ENCODE measurements at regions not wholly inside any gene's neighbourhood (a gene's known extent, or its start where the extent isn't known, plus 50 kb on each side); places are given as distances from the start of the nearest gene placed in this dataset.

DNA sequence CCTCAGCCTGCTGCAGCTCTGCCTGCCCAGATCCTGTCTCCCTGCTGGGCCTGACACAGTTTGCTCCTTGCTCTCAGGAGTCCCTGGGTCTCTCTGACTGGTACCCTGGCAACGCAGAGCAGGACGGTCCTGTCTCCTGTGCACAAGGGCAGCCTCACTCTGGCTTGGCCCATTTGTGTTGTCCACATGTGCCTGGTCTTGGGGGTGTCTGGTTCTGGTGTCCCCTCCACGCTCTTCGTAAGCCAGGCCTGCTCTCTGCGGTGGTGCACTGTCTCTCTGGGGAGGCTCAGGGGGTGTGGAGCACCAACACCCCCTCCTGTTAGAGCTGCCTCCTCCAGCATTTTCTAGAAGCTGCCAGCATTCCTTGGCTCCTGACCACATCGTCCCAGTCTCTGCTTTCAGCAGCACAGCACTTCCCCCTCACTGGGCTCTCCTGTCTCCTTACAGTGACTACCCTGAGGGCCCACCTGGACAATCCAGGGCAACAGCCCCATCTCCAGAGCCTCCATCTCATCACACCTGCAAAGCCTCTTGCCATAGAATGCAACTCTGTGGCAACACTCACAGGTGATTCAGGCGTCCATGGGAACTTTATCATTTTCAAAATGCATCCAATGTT lies 235.6 kb upstream of the HS6ST1 start:
- no peaks in the 10 kb centered on the region for H3K36me3 ChIP-seq (ENCODE audit: insufficient read depth, low read length)
- no peak overlapping the region for H3K9ac ChIP-seq (ENCODE audit: low read length)
- H3K27me3 ChIP-seq (ENCODE audit: control insufficient read depth in 1 of 2, insufficient read depth in 2 of 2, low read length in 2 of 2), result no peaks in the 10 kb centered on the region
- H3K27ac ChIP-seq (ENCODE audit: low read depth, low read length), result no peak overlapping the region
- no peaks in the 10 kb centered on the region for H3K4me1 ChIP-seq (ENCODE audit: insufficient read depth, low read length)
- no peak overlapping the region for H3K4me3 ChIP-seq (ENCODE audit: low read depth in 1 of 2, low read length in 2 of 2)
- no peaks in the 10 kb centered on the region for H3K9me3 ChIP-seq (ENCODE audit: low read length)

DNA sequence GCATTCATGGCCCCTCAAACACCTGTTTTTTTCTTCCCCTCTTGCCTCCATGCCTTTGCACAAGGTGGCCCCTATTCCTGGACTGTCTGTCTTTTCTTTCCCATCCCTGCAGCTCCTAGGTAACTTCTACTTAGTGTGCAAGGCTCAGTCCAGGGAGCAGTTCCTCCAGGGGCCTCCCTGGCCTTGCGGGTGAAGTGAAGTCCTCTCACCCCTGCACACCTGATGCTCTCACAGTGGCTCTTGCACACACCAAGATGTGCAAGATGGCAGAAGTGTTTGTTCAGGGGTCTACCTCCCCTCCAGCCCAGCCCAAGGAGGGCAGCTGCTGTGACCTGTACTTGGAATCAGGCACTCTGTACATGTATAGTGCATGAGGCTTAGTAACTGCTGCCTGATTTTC lies 236.8 kb upstream of the HS6ST1 start:
- Histone ChIP-seq H3K27me3 (ENCODE audit: control insufficient read depth in 1 of 2, insufficient read depth in 2 of 2, low read length in 2 of 2) (no peaks in the 10 kb centered on the region), H3K4me3 (ENCODE audit: low read depth in 1 of 2, low read length in 2 of 2) (no peak overlapping the region), H3K36me3 (ENCODE audit: insufficient read depth, low read length) (no peaks in the 10 kb centered on the region), H3K27ac (ENCODE audit: low read depth, low read length) (no peak overlapping the region), H3K9me3 (ENCODE audit: low read length) (no peaks in the 10 kb centered on the region), H3K9ac (ENCODE audit: low read length) (no peak overlapping the region), H3K4me1 (ENCODE audit: insufficient read depth, low read length) (no peaks in the 10 kb centered on the region)

DNA sequence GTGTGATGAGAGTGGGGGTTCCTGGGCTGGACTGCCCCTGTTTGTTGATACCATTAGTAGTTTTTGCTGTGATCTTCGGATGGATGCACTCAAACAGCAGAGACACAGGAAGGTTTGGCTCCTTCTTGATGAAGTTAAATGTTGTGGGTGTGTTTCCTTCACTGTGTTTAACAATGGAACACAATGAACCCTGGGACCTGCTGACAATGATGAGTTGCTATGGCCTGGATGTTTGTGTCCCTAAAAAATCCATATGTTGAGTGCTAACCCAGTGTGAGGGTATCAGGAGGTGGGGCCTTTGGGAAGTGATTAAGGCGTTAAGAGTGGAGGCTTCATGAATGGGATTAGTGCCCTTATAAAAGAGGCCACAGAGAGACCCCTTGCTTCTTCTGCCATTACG lies 237.4 kb upstream of the HS6ST1 start:
- H3K27ac ChIP-seq (ENCODE audit: low read depth, low read length), result no peak overlapping the region
- no peaks in the 10 kb centered on the region for H3K4me1 ChIP-seq (ENCODE audit: insufficient read depth, low read length)
- H3K4me3 ChIP-seq (ENCODE audit: low read depth in 1 of 2, low read length in 2 of 2), result no peak overlapping the region

DNA sequence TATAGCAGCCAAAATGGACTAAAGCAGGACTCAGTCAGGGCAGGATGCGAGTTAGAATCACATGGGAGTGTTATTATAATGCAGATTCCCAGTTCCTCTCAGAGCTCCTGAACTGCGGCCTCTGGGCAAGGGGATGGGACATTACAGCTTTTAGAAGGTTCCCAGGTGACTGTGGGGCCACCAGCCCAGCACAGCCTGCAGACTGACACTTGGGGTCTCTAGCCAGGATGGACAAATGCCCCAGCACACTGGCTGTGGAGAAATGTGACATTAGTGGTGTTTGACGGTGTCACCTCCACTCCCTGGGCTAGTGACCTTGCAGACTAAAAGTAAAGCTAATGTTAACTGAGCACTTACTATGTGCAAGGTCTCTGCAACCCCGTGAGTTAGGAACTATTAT lies 238.0 kb upstream of the HS6ST1 start:
- Histone ChIP-seq H3K9ac (ENCODE audit: low read length) (no peak overlapping the region), H3K36me3 (ENCODE audit: insufficient read depth, low read length) (no peaks in the 10 kb centered on the region), H3K4me1 (ENCODE audit: insufficient read depth, low read length) (no peaks in the 10 kb centered on the region), H3K4me3 (ENCODE audit: low read depth in 1 of 2, low read length in 2 of 2) (no peak overlapping the region), H3K27me3 (ENCODE audit: control insufficient read depth in 1 of 2, insufficient read depth in 2 of 2, low read length in 2 of 2) (no peaks in the 10 kb centered on the region), H3K9me3 (ENCODE audit: low read length) (no peaks in the 10 kb centered on the region), H3K27ac (ENCODE audit: low read depth, low read length) (no peak overlapping the region)

More for the DNA sequence above, 237.4 kb upstream of the HS6ST1 start:
- Histone ChIP-seq H3K36me3 (ENCODE audit: insufficient read depth, low read length) (no peaks in the 10 kb centered on the region), H3K9me3 (ENCODE audit: low read length) (no peaks in the 10 kb centered on the region), H3K9ac (ENCODE audit: low read length) (no peak overlapping the region), H3K27me3 (ENCODE audit: control insufficient read depth in 1 of 2, insufficient read depth in 2 of 2, low read length in 2 of 2) (no peaks in the 10 kb centered on the region)

DNA sequence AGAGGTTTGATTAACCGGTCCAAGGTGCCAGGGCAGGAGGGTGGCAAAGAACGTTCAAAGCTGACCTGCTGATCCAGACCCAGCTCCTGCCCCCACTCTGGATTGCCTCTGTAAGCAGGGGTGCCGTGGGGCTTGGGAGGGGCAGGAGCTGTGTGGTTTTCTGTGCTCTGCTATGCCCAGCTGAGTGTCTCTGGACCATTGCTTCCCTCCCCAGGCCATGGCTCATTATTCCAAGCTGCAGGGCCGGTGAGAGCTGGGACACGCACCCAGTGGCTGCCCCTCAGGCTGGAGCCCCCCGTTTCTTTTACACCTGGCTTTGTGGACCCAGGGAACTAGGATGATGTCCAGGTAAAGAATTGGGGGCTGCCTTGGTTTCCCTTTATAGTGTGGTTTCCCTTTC lies 238.4 kb upstream of the HS6ST1 start:
- no peaks in the 10 kb centered on the region for H3K27me3 ChIP-seq (ENCODE audit: control insufficient read depth in 1 of 2, insufficient read depth in 2 of 2, low read length in 2 of 2)
- no peaks in the 10 kb centered on the region for H3K9me3 ChIP-seq (ENCODE audit: low read length)
- no peaks in the 10 kb centered on the region for H3K4me1 ChIP-seq (ENCODE audit: insufficient read depth, low read length)
- no peak overlapping the region for H3K27ac ChIP-seq (ENCODE audit: low read depth, low read length)
- no peak overlapping the region for H3K9ac ChIP-seq (ENCODE audit: low read length)
- no peak overlapping the region for H3K4me3 ChIP-seq (ENCODE audit: low read depth in 1 of 2, low read length in 2 of 2)
- H3K36me3 ChIP-seq (ENCODE audit: insufficient read depth, low read length), result no peaks in the 10 kb centered on the region

DNA sequence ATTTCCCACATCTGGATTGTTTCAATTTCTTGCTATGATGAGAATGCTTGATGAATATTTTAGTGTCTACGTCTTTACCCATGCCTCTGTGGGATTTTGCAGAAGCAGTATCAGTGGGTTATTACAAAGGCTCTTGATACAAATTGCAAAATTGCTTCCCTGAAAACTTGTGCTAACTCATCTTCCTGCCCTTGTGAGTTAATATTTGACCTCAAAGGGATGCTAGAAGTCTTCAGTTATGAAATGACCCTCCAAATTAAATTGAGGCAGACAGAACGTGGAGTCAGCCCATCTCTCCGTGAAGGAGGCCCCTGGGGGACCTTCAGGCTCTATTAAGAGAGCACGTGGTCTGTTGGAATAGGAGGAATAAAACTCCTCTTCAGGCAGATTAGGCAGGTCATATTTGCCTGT lies 239.2 kb upstream of the HS6ST1 start:
- Histone ChIP-seq H3K36me3 (ENCODE audit: insufficient read depth, low read length) (no peaks in the 10 kb centered on the region), H3K4me3 (ENCODE audit: low read depth in 1 of 2, low read length in 2 of 2) (no peak overlapping the region), H3K4me1 (ENCODE audit: insufficient read depth, low read length) (peaks cover 2% of the 10 kb centered on the region), H3K27ac (ENCODE audit: low read depth, low read length) (no peak overlapping the region), H3K9ac (ENCODE audit: low read length) (no peak overlapping the region), H3K9me3 (ENCODE audit: low read length) (no peaks in the 10 kb centered on the region), H3K27me3 (ENCODE audit: control insufficient read depth in 1 of 2, insufficient read depth in 2 of 2, low read length in 2 of 2) (no peaks in the 10 kb centered on the region)

DNA sequence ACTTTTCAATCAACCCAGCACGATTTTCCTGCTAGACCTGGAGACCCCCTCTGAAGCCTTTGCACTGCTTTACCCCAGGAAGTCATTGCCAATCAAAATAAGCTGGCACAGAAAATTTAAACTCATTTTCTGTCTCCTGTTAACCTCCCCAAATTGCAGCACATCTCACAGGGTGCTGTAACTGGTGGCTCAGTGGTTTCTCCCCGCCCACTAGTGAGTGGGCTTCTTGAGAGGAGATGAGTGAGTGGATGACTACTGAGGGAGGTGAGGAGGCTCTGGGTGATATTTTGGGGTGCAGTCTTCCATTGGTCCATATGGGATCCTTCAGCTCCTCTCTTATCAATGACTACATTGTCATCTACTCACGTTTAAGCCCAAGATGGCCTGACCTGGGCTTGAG lies 239.8 kb upstream of the HS6ST1 start:
- Histone ChIP-seq H3K9ac (ENCODE audit: low read length) (no peak overlapping the region), H3K4me1 (ENCODE audit: insufficient read depth, low read length) (peaks cover 5% of the 10 kb centered on the region), H3K27ac (ENCODE audit: low read depth, low read length) (no peak overlapping the region), H3K9me3 (ENCODE audit: low read length) (no peaks in the 10 kb centered on the region), H3K27me3 (ENCODE audit: control insufficient read depth in 1 of 2, insufficient read depth in 2 of 2, low read length in 2 of 2) (no peaks in the 10 kb centered on the region), H3K36me3 (ENCODE audit: insufficient read depth, low read length) (no peaks in the 10 kb centered on the region), H3K4me3 (ENCODE audit: low read depth in 1 of 2, low read length in 2 of 2) (no peak overlapping the region)

DNA sequence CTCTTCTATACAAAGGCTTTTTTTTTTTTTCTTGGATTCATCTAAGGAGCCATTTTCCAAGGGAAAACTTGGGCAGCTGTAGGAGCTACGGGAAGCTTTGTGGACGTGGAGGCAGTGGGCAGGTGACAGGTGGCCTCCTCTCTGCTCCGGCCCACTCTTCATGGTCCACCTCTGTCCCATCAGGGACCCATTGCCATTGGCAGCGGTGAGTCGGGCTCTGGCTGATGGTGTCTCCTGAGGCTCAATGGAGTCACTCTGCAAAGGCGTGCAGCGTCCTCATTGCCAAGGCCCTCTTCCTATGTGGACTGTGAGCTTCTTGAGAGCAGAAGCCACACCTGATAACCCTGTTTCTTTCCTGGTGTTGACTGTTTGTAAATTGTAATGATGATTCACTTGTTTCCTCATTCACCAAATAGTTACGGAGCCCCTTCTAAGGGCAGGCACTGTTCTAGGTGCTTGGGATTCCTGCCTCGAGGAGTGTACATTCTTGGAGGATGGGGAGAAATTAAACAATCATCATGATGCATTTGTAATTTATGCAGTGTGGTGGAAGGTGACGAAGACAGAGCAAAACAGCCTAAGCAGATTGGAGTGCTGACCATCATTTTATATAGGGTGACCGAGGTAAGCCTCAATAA lies 240.3 kb upstream of the HS6ST1 start:
- no peak overlapping the region for H3K4me3 ChIP-seq (ENCODE audit: low read depth in 1 of 2, low read length in 2 of 2)
- no peaks in the 10 kb centered on the region for H3K27me3 ChIP-seq (ENCODE audit: control insufficient read depth in 1 of 2, insufficient read depth in 2 of 2, low read length in 2 of 2)
- no peaks in the 10 kb centered on the region for H3K9me3 ChIP-seq (ENCODE audit: low read length)
- no peak overlapping the region for H3K9ac ChIP-seq (ENCODE audit: low read length)
- peaks cover 5% of the 10 kb centered on the region for H3K4me1 ChIP-seq (ENCODE audit: insufficient read depth, low read length)
- no peak overlapping the region for H3K27ac ChIP-seq (ENCODE audit: low read depth, low read length)
- H3K36me3 ChIP-seq (ENCODE audit: insufficient read depth, low read length), result no peaks in the 10 kb centered on the region

DNA sequence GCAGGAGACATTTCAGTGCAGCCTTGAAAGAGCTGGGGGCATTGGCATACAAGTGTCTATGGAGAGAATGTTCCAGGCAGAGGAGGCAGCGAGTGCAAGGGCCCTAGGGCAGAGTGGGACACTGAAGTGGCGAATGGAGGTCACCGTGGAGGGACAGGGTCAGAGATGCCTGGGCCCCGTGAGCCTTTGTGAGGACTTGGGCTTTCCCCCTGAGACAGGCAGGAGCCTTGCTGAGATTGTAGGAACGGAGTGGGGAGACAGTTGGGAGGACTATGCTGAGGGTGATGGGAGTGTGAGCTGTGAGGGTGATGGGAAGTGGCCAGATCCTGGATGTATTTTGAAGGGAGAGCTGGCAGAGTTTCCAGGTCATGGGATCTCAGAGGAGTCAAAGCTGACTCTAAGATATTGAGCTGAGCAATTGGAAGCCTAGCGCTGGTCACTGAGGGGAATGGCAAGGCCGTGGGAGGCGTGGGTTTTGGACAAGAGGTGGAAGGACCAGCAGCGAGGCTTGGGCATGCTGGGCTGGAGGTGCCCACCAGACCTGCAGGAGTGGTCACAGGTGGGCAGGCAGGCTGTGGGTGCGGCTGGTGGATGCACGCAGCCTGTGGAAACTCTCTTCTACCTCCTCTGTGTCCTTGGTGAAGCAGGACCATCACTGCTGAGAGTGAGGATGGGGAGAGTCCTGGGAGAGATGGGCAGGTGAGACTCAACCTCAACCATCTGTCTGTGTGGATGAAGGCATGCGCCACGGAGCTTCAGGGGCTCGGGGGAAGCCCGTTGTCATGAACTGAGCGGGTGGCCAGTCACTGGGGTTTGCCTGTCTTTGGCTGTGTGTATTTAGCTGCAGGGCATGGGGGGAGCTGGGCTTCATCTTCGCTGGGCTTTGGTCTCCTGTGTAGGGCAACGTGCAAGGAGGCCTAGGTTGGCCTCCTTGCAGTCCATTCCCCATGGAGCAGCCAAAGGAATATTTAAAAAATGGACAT lies 241.2 kb upstream of the HS6ST1 start:
- no peaks in the 10 kb centered on the region for H3K27me3 ChIP-seq (ENCODE audit: control insufficient read depth in 1 of 2, insufficient read depth in 2 of 2, low read length in 2 of 2)
- H3K27ac ChIP-seq (ENCODE audit: low read depth, low read length), result no peak overlapping the region
- H3K4me1 ChIP-seq (ENCODE audit: insufficient read depth, low read length), result peaks cover 5% of the 10 kb centered on the region
- H3K9ac ChIP-seq (ENCODE audit: low read length), result no peak overlapping the region
- H3K36me3 ChIP-seq (ENCODE audit: insufficient read depth, low read length), result no peaks in the 10 kb centered on the region
- no peak overlapping the region for H3K4me3 ChIP-seq (ENCODE audit: low read depth in 1 of 2, low read length in 2 of 2)
- no peaks in the 10 kb centered on the region for H3K9me3 ChIP-seq (ENCODE audit: low read length)

DNA sequence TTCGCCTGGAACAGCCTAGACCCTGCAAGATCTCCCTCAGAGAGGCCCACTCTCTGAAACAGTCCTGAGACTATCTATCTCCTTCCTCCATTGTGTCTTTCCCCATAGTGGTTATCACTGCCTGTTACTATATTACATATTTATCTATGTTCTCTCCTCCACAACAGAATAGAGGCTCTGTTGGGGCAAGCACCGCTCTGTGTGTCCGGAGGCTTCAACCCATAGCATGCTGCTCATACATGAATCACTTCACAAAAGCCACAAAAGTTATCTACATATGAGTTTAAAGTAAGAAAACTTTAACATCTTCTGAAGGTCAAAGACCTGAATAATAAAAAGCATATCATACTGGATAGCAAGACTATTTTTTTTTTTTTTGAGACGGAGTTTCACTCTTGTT lies 242.1 kb upstream of the HS6ST1 start:
- H3K36me3 ChIP-seq (ENCODE audit: insufficient read depth, low read length), result no peaks in the 10 kb centered on the region
- H3K9ac ChIP-seq (ENCODE audit: low read length), result no peak overlapping the region
- H3K4me3 ChIP-seq (ENCODE audit: low read depth in 1 of 2, low read length in 2 of 2), result no peak overlapping the region
- H3K27me3 ChIP-seq (ENCODE audit: control insufficient read depth in 1 of 2, insufficient read depth in 2 of 2, low read length in 2 of 2), result no peaks in the 10 kb centered on the region
- H3K9me3 ChIP-seq (ENCODE audit: low read length), result no peaks in the 10 kb centered on the region
- H3K27ac ChIP-seq (ENCODE audit: low read depth, low read length), result no peak overlapping the region
- peaks cover 5% of the 10 kb centered on the region for H3K4me1 ChIP-seq (ENCODE audit: insufficient read depth, low read length)

DNA sequence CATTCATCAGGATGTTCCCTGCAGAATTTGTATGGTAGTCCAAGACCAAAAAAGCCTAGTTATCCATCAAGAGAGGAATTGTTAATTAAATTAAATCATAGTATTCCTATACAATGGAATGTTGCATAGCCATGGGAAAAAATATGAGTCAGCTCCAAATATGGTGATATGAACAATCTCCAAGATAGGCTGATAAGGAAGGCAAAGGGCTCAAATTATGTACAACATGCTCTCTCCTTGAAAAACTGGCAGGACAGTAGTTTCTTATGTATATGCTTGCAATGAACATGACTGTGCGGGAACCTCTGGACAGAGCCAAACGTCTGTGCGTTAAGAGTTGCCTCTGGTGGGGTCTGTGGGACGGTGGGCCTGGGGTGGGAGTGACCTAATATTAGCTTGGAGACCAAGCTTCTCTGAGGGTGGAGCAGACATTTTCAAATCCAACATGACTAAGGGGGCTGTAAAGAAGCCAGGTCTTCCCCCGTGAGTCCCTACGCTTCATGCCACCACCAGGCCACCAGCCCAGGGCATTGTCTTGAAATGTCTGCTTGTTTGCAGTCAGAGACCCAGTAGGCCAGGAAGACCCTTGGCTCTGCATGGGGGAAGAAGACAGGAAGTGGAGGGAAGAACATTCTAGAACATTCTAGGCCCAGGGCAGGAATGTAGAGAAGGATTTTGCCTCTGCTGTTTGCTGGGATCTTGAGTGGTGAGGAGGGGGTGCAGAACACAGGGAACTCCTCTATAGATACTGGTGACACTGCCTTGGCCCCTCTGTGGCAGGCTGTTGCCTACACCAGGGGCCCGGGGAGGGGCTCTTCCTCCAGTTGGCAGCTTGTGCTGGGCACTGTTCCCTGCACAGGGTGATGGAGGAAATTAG lies 244.0 kb upstream of the HS6ST1 start:
- H3K27me3 ChIP-seq (ENCODE audit: control insufficient read depth in 1 of 2, insufficient read depth in 2 of 2, low read length in 2 of 2), result no peaks in the 10 kb centered on the region
- peaks cover 5% of the 10 kb centered on the region for H3K4me1 ChIP-seq (ENCODE audit: insufficient read depth, low read length)
- no peaks in the 10 kb centered on the region for H3K9me3 ChIP-seq (ENCODE audit: low read length)
- no peak overlapping the region for H3K4me3 ChIP-seq (ENCODE audit: low read depth in 1 of 2, low read length in 2 of 2)
- no peaks in the 10 kb centered on the region for H3K36me3 ChIP-seq (ENCODE audit: insufficient read depth, low read length)
- H3K27ac ChIP-seq (ENCODE audit: low read depth, low read length), result no peak overlapping the region
- H3K9ac ChIP-seq (ENCODE audit: low read length), result no peak overlapping the region

All from muscle layer of colon (tissue), 2 donors.